KMS-11 (cell line): ENCODE measurements at regions not wholly inside any gene's neighbourhood (a gene's known extent, or its start where the extent isn't known, plus 50 kb on each side); places are given as distances from the start of the nearest gene placed in this dataset.

ENCODE experiments used
- H2AFZ ChIP-seq: fragments of 200-600 bp; sonication (generic); 2 replicates; pipeline ENCODE4 v1.6.1; 2016; ENCODE audit warnings: antibody characterized with exemption, mixed run types, low read depth
- H3K27ac ChIP-seq: fragments of 200-600 bp; sonication (generic); 2 replicates; pipeline ENCODE4 v1.6.1; 2016; ENCODE audit warnings: mild to moderate bottlenecking, mixed run types
- H3K27me3 ChIP-seq: fragments of 200-600 bp; sonication (generic); 2 replicates; pipeline ENCODE4 v1.6.1; 2017; ENCODE audit warnings: mild to moderate bottlenecking, low read depth, mixed run types, moderate library complexity; ENCODE audit not compliant: insufficient read depth
- H3K36me3 ChIP-seq: fragments of 200-600 bp; sonication (generic); 2 replicates; pipeline ENCODE4 v1.6.1; 2017; ENCODE audit warnings: mild to moderate bottlenecking, mixed run types; ENCODE audit not compliant: insufficient read depth
- H3K4me1 ChIP-seq: fragments of 200-600 bp; sonication (generic); 2 replicates; pipeline ENCODE4 v1.6.1; 2016; ENCODE audit warnings: mild to moderate bottlenecking, low read depth, mixed run types; ENCODE audit not compliant: poor library complexity, severe bottlenecking
- H3K4me2 ChIP-seq: fragments of 200-600 bp; sonication (generic); 2 replicates; pipeline ENCODE4 v1.7.0; 2016; ENCODE audit warnings: mild to moderate bottlenecking, mixed run types
- H3K4me3 ChIP-seq: fragments of 200-600 bp; sonication (generic); IDR thresholded peaks from 2 replicates; pipeline ENCODE4 v1.6.1; 2017; ENCODE audit warnings: low read depth, low read length, mixed read lengths; ENCODE audit not compliant: insufficient read depth
- H3K79me2 ChIP-seq: fragments of 200-600 bp; sonication (generic); 2 replicates; pipeline ENCODE4 v1.6.1; 2016; ENCODE audit warnings: low read depth, mixed run types; ENCODE audit not compliant: insufficient read depth
- H3K9ac ChIP-seq: fragments of 200-600 bp; sonication (generic); 2 replicates; pipeline ENCODE4 v1.6.1; 2016; ENCODE audit warnings: mild to moderate bottlenecking, mixed run types
- H4K20me1 ChIP-seq: fragments of 200-600 bp; sonication (generic); 2 replicates; pipeline ENCODE4 v1.6.1; 2016; ENCODE audit warnings: mild to moderate bottlenecking, mixed run types; ENCODE audit not compliant: insufficient read depth
- TF ChIP-seq, protein P1 (sequence below): fragments of 200-600 bp; sonication (generic); conservative IDR thresholded peaks from 2 replicates; pipeline ENCODE4 v1.6.1; 2017; ENCODE audit warnings: low read depth, mild to moderate bottlenecking, antibody characterized with exemption, low read length, moderate library complexity, mixed read lengths

DNA sequence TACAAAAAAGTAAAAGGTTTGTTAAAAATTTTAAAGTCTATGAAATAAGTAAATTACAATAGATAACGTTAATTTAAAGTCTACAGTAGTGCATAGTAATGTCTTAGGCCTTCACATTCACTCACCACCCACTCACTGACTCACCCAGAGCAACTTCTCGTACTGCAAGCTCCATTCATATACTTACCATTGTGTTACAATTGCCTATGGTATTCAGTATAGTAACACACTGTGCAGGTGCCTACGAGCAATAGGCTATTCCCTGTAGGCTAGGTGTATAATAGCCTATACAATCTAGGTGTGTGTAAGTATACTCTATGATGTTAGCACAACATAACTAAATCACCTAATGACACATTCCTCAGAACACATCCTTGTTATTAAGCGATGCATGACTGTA is 435.3 kb upstream of the TMTC1 start:
- H4K20me1 ChIP-seq = no peaks in the 10 kb centered on the region
- no peak overlapping the region for H3K4me2 ChIP-seq
- no peaks in the 10 kb centered on the region for H3K4me1 ChIP-seq
- no peak overlapping the region for H3K27ac ChIP-seq
- H3K36me3 ChIP-seq = no peaks in the 10 kb centered on the region
- no peak overlapping the region for H3K4me3 ChIP-seq
- TF ChIP-seq, protein P1, sequence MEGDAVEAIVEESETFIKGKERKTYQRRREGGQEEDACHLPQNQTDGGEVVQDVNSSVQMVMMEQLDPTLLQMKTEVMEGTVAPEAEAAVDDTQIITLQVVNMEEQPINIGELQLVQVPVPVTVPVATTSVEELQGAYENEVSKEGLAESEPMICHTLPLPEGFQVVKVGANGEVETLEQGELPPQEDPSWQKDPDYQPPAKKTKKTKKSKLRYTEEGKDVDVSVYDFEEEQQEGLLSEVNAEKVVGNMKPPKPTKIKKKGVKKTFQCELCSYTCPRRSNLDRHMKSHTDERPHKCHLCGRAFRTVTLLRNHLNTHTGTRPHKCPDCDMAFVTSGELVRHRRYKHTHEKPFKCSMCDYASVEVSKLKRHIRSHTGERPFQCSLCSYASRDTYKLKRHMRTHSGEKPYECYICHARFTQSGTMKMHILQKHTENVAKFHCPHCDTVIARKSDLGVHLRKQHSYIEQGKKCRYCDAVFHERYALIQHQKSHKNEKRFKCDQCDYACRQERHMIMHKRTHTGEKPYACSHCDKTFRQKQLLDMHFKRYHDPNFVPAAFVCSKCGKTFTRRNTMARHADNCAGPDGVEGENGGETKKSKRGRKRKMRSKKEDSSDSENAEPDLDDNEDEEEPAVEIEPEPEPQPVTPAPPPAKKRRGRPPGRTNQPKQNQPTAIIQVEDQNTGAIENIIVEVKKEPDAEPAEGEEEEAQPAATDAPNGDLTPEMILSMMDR = no peak
- no peak overlapping the region for H3K9ac ChIP-seq
- no peak overlapping the region for H2AFZ ChIP-seq
- H3K79me2 ChIP-seq = no peaks in the 10 kb centered on the region
- no peaks in the 10 kb centered on the region for H3K27me3 ChIP-seq

DNA sequence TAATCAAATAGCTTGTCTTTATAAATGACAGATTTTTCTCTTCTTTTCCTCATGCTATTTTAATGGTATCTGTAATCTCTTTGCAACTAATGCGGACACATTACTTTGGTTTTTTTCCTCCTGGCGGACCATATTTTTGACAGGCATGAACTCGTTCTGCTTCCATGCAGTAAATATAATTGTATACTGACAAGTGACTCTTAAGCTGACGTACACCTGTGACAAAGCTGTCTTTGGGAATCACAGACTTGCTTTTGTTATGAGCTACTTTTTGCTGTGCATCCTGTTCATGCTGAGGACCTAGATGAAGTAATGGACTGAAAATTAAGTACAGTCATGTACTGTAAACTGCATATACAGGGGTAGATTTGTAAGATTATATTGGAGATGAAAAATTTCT is 434.3 kb upstream of the TMTC1 start:
- Histone ChIP-seq H3K36me3 (no peaks in the 10 kb centered on the region), H3K79me2 (no peaks in the 10 kb centered on the region), H2AFZ (no peak overlapping the region), H4K20me1 (no peaks in the 10 kb centered on the region), H3K9ac (no peak overlapping the region), H3K4me1 (no peaks in the 10 kb centered on the region), H3K4me3 (no peak overlapping the region), H3K27me3 (no peaks in the 10 kb centered on the region), H3K27ac (no peak overlapping the region), H3K4me2 (no peak overlapping the region)
- TF ChIP-seq, protein P1 = no peak

DNA sequence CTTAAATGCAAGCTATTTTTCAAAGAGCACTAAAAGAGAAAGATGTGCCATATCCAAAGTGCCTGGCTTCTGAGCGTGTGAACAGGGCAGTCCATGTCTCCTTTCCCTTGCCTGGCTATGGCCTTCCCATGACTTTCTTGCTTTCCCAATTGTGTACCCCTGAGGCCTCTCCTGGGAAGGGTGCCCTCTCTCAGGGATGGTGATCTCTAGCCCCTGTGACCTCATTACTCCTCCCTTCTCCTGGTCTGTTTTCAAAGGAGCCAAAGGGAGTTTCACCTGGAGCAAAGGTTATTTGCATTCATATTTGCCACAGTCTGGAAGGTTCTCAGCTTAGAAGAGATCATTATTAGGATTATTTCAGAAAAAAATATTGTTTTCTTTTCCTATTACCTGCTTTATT is 429.4 kb upstream of the TMTC1 start:
- TF ChIP-seq, protein P1 = no peak
- no peaks in the 10 kb centered on the region for H3K27me3 ChIP-seq
- H3K9ac ChIP-seq = no peak overlapping the region
- no peak overlapping the region for H2AFZ ChIP-seq
- H3K4me3 ChIP-seq = no peak overlapping the region
- H3K79me2 ChIP-seq = no peaks in the 10 kb centered on the region
- no peaks in the 10 kb centered on the region for H3K4me1 ChIP-seq
- no peak overlapping the region for H3K27ac ChIP-seq
- no peak overlapping the region for H3K4me2 ChIP-seq
- no peaks in the 10 kb centered on the region for H3K36me3 ChIP-seq
- no peaks in the 10 kb centered on the region for H4K20me1 ChIP-seq

DNA sequence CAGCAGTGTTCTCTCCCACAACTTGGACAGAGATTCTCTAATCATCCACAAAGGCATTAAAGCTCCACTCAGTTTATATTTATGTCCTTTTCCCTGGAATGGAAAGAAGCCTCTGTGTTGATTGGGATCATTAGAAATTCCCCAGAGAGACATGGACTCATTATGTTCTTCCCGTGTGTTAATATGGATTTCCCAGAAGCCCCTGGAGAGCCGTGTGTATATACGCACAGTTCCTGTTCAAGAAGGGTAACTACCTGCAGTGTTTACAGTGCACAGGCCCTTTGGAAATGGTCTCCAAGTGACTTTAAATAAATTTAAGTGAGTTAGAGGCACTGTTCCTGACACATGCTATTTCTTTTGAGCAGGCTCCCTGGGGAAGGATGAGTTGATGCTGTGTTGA is 428.0 kb upstream of the TMTC1 start:
- Histone ChIP-seq H2AFZ (no peak overlapping the region), H4K20me1 (no peaks in the 10 kb centered on the region), H3K79me2 (no peaks in the 10 kb centered on the region), H3K27ac (no peak overlapping the region), H3K4me2 (no peak overlapping the region), H3K4me1 (no peaks in the 10 kb centered on the region), H3K9ac (no peak overlapping the region), H3K36me3 (no peaks in the 10 kb centered on the region), H3K4me3 (no peak overlapping the region), H3K27me3 (no peaks in the 10 kb centered on the region)
- TF ChIP-seq, protein P1 = no peak

DNA sequence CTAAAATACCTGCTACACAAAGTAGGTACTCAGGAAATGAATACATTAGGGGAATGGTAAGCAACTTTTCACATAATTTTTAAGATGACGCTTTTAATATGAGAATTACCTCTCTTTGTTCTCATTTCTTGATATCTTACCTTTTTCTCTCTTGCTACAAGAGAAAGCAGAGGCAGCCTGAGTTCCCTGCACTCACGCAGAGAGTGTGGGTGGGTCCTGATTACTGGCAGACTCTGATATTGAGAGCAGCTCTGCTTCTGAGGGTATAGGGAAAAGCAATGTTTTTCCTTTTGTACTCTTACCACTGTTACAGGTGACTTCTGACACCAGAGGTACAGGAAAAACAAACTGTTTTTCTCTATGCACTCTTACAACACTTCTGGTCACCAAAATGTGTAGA is 420.2 kb upstream of the TMTC1 start:
- no peaks in the 10 kb centered on the region for H3K36me3 ChIP-seq

More for the DNA sequence above, 420.2 kb upstream of the TMTC1 start:
- Histone ChIP-seq H3K4me2 (no peak overlapping the region), H3K4me1 (no peaks in the 10 kb centered on the region), H3K4me3 (no peak overlapping the region), H3K9ac (no peak overlapping the region), H3K27ac (no peak overlapping the region), H3K79me2 (no peaks in the 10 kb centered on the region), H2AFZ (no peak overlapping the region), H4K20me1 (no peaks in the 10 kb centered on the region), H3K27me3 (no peaks in the 10 kb centered on the region)
- TF ChIP-seq, protein P1 = no peak
